AG20443 (cell line): ENCODE measurements at regions not wholly inside any gene's neighbourhood (a gene's known extent, or its start where the extent isn't known, plus 50 kb on each side); places are given as distances from the start of the nearest gene placed in this dataset.
"Not testable (repeated sequence)": the region's sequence is repeated elsewhere in the genome, so short reads cannot be mapped to it uniquely, and the experiment has no call there.

Experiments used
- DNase-seq: peaks from one replicate; pipeline ENCODE4 v3.0.0; 2012; ENCODE audit warnings: low spot score, mixed read lengths

- DNase-seq = no peak
Measured at GRCh38 chr1:238999944-239000343, 386.4 kb upstream of the CHRM3 start.

- no peak for DNase-seq
Measured at GRCh38 chr1:238998577-238998976, 387.8 kb upstream of the CHRM3 start.

- DNase-seq = no peak
Measured at GRCh38 chr1:238991765-238992495, 394.4 kb upstream of the CHRM3 start.

DNA sequence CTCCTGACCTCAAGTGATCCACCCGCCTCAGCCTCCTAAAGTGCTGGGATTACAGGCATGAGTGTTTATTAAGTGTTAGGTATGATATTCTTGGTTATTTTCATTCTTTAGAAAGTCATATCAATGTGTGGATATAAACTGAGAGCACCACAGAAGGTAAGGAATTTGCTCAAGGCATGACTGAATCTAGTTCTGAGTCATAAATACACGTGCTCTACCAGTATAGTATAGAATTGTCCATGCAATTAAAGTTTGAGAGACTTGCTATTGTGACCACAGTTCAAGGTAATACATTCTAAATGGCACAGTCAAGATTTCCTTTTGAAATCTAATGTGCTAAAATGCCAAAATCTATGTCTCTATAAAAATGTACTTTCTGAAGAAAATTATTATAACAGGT lies 401.1 kb upstream of the CHRM3 start:
- DNase-seq = no peak

GRCh38 chr1:238982736-238983135 lies 403.6 kb upstream of the CHRM3 start:
- DNase-seq = no peak

GRCh38 chr1:238981317-238981933 lies 404.9 kb upstream of the CHRM3 start:
- no peak for DNase-seq

DNA sequence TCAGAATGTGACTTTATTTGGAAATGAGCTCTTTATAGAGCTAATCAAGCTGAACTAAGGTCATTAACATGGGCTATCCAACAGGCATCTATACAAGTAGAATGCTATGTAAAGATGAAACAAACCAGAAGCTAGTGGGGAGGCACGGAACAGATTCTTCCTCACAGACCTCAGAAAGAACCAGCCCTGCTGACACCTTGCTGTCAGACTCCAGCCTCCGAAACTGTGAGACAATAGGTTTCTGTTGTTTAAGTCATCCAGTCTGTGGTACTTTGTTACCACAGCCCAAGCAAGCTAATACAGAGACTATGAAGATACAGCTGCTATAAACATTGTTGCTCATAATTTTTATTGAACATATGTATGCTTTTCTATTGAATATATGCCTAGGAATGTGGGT lies 406.3 kb upstream of the CHRM3 start:
- DNase-seq = no peak

- no peak for DNase-seq
Measured at GRCh38 chr1:238964631-238965030, 421.7 kb upstream of the CHRM3 start.

DNA sequence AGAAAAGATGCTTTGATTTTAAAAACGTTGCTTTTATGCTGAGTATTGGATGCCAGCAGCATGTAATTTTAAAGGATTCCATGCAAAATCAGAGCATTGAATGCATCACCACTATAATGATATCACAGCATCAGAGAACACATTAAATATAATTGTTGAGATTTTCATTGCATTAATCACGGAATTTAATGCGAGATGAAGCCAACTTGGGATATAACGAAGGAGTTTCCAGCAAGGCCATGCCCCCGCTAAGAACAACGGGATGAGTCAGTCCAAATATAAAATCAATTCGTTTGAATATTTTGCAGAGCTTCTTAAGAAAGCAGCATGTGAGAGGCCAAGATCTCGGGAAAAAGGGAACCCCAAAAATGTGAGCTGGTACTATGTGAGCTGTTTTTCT lies 423.4 kb upstream of the CHRM3 start:
- no peak for DNase-seq

GRCh38 chr1:238961790-238962189 lies 424.6 kb upstream of the CHRM3 start:
- DNase-seq = no peak

- DNase-seq = peak; percentile 4
Measured at GRCh38 chr1:238960071-238960470, 426.3 kb upstream of the CHRM3 start.

DNA sequence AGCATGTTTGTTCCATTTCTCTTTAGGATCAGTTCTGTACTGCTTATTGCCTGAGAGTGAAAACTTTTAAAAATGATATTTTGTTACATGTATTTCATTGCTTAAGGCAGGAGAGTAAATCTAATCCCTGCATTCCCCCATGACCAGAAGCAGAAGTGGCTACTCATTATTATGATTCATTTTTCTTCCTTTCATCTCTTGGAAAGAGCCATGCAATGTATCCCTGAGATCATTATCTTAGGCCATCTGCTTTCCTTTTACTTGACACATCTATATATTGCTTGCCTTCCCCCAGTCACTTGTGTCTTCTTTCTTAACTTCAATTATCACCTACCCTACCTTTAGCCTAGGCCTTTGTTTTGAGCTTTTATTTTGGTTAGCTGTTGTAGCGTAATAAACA lies 430.4 kb upstream of the CHRM3 start:
- no peak for DNase-seq

GRCh38 chr1:238954865-238955264 lies 431.5 kb upstream of the CHRM3 start:
- no peak for DNase-seq

GRCh38 chr1:238953448-238954010 lies 432.8 kb upstream of the CHRM3 start:
- no peak for DNase-seq

- peak; percentile 10 for DNase-seq
Measured at GRCh38 chr1:238951809-238952208, 434.6 kb upstream of the CHRM3 start.

GRCh38 chr1:238950784-238951183 lies 435.6 kb upstream of the CHRM3 start:
- no peak for DNase-seq

GRCh38 chr1:238950017-238950416 lies 436.4 kb upstream of the CHRM3 start:
- DNase-seq = no peak

DNA sequence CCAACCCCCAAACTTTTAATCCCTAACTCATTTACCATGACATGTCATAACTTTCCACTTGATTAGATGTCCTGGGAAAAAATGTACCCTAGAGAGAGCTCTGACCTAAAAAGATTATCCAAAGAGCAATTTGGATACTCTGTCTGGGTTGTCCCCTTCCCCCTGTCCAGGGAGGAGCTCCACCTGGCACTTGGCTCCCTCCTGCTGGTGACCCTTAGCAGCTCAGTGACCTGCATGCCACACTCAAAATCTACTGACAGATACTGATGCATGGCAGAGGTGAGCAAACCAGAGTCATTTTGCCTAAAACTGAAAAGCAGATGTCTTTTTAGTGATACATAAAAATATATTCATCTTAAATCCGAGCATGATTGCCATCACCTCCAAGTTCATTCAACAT lies 442.3 kb upstream of the CHRM3 start:
- DNase-seq = no peak

GRCh38 chr1:238927899-238928298 lies 458.5 kb upstream of the CHRM3 start:
- no peak for DNase-seq

- no peak for DNase-seq
Measured at GRCh38 chr1:238916828-238917227, 469.5 kb upstream of the CHRM3 start.

DNA sequence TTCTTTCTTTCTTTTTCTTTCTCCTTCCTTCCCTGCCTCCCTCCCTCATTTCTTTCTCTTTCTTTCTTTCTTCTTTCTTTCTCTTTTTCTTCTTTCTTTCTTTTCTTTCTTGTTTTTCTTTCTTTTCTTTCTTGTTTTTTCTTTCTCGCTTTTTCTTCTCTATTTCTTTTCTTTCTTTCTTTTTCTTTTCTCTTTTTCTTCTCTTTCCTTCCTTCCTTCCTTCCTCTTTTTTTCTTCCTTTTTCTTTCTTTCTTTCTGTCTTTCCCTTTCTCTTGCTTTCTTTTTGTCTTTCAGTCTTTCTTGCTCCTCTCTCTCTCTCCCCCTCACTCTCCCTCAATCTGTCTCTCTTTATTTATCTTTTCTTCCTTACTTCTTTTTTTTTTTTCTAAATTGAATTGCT lies 472.0 kb upstream of the CHRM3 start:
- no peak for DNase-seq

- DNase-seq = no peak
Measured at GRCh38 chr1:238913210-238913609, 473.2 kb upstream of the CHRM3 start.

DNA sequence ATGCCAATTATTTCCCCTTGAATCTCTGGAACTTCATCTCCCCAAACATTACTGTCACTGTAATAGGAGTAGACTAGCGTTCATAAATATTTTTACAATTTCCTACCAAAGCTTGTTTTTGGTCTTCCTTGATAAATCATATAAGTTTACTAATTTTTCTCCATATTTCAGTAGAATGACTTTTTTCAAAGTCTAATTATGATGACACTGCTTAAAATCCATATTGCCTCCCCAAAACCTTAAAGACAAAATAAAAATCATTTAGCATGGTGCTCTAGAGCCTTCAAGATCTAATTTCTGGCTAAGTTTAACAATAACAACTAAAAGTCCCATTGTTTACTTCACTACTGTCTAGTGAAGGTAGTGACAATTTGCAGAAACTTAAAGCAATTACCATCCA lies 474.2 kb upstream of the CHRM3 start:
- DNase-seq = no peak

- not testable (repeated sequence) for DNase-seq
Measured at GRCh38 chr1:238902752-238903151, 483.6 kb upstream of the CHRM3 start.
